ENCODE measurements at regions not wholly inside any gene's neighbourhood (a gene's known extent, or its start where the extent isn't known, plus 50 kb on each side); places are given as distances from the start of the nearest gene placed in this dataset.

- no peak for DNase-seq
These were observed 50.2 kb upstream of the LRP8 start for GRCh38 chr1:53378061-53378460.

DNA sequence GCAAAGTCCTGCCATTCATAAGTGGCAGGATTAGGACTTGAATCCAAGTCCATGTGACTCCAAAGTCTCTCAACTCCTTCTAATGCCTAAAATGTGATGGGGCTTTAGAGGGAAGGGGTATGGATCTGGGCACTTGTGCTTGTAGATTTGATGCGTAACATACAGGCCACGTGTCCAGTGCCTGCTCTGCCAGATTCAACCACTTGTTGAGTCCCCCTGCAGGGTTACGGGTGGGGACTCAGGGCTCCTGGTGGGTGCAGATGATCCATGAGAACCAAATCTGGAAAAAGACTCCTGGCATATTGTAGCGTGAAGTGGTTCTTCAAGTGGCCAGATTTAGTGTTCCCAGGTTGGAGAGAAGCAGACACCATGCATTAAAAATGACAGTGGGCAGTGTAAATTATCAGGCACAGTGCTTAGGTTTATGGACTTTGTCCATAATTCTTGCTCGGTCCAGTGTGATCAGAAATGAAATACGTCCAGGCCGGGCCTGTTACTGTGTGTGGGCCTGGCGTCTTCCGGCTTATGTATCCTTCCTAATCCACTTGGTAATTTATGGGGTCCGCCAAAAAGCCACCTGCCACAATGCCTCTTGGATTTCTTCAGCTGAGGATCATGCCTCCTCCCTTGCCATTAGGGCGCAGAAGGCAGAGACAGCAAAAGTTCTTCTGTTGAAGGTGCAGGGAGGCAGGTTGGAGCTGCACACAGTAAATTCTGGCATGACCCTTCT, 51.2 kb upstream of the LRP8 start:
- DNase-seq: no peak

- no peak for DNase-seq
These were observed 51.8 kb upstream of the LRP8 start for GRCh38 chr1:53379662-53380002.

DNA sequence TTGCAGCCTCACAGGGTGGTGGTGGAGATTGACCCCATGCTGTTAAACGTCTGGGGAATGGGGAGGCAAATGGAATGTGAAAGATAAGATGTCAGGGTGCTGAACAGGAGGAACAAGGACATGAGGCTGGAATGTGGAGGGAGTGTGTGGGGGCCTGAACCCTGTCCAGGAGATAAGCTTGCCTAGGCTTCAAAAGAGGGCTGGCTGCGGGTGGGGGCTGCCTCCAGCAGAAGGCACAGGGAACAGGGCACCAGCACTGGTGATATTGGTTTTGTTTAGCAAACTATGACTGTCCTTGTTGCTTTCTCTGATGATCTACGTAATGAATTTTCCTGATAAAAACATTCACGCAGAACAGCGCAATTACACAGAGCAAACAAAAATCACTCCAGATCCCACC, 52.4 kb upstream of the LRP8 start:
- no peak for DNase-seq

DNA sequence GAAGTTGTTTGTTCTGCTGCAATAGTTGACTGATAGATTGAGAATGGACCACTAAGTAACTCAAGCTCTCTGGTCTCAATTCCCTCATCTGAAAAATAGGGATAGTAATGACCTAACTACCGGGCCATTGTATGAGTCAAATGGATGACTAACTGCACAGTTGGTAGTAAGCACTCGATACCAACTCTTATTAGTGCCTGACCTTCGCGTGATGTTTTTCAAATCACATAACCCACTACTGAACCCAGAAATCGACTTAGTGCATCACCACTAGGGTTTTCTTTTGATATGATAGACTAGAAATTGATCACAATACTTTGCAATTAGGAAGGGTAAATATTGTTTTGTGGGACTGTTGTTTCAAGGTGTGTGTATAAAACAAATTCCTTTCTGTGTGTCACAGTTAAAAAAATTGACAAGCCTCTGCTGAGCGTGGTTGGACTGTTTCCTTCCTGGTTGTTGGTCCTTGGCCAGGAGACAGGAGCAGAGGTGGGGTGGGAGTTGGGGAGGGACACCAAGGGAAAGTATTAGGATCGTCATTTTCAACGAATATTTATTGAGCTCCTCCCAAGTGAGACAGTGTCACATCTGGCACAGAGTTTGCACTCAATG, 54.0 kb upstream of the LRP8 start:
- DNase-seq: no peak

GRCh38 chr1:53383136-53383870, 55.4 kb upstream of the LRP8 start:
- no peak for DNase-seq

DNA sequence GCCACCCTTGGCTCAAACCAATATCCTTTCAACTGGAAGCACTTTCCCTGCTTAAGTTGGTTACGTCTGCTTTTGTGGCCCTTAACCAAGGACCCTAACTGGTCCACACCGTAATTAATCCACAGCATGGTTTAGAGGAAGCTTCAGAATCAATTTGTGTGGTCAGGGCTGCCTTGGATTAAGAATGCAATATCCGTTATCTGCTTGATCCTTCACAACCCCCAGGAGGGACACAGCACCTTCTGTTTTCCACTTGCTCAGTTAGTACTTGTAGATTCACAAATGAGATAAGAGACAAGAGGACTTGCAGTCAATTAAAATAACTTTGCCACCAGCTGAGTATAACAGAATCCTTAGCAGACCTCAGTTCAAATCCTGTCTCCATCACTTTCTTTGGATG, 56.9 kb upstream of the LRP8 start:
- DNase-seq: no peak

DNA sequence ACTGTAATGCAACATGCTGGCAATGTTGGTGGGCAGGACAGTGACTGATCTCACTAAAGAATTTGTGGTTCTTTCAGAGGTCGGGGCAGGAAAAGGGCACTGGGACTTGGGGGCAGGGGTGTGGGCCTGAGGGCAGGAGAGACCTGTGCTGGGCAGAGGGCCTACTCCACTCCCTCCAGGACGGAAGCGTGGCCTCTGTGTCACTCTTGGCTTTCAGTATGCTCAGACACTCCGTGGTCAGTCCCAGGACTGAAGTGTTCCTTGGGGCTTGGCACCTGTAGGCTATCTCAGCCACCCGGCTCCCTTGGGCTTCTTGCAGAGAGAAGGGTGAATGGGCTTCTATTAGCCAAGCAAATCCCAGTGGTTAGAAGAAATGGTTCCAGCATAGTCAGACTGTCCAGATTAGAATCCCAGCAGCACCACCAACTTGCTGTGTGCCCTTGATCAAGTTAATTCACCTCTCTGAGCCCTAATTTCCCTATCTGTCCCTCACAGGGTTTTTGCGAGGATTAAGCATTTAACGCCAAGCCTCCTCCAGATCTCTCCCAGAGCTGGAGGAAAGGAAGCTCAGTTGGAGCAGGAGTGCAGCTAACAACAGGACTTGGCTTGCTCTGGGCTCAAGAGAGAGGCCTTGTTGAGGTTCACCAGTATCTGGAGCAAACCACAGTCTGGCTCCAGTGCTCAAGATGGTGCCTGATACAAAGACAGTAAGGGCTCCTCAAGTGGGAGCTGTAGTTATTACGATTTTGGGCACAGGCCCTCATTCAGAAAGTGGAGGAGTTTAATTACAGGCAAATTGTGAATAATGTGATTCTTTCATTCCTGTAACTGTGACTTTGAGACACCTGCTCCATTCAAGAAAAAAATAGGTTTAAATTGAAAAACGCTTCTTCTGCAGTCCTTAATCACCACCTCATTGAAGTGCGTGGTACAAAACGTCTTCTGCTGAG, 57.7 kb upstream of the LRP8 start:
- no peak for DNase-seq

- DNase-seq: no peak
These were observed 61.1 kb upstream of the LRP8 start for GRCh38 chr1:53388963-53389362.

DNA sequence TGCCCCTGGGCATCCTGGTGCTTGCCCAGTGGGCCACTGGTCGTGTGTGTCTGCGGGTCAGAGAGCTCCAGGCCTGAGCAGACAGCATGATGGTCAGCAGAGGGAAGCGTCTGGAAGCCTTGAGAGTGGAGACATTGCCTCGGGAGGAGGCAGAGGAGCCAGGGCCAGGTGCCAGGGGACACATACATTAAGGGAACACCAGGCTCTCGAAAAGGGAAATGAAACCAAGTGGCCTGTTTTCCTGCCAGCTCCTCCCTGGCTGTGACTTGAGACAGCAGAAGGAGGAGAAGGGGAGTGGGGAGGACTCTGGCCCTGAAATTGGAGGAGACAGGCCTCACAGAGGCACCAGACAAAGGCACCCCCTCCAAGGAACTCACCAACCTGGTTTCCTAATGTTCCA, 62.4 kb upstream of the LRP8 start:
- DNase-seq: no peak

DNA sequence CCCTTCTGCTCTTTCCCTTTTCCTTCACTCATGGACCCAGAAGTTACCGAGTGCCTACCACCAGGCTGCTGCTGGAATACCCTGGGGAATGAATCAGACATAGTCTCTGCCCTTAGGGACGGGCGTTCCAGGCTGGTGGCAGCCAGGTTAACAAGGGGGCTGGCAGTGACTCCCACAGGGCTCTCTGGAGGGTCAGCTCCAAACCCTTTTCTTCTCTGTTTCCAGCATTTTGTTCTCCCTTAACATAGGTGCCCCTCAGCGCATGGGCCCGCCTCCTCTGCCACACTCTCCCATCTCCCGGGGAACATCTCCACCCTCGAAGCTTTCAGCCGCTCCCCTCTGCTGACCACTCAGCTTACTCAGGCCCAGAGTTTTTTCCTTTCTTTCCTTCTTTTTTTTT, 62.9 kb upstream of the LRP8 start:
- no peak for DNase-seq

- no peak for DNase-seq
These were observed 63.4 kb upstream of the LRP8 start for GRCh38 chr1:53391296-53391695.

GRCh38 chr1:53391982-53392381, 64.1 kb upstream of the LRP8 start:
- no peak for DNase-seq

- no peak for DNase-seq
These were observed 64.6 kb upstream of the LRP8 start for GRCh38 chr1:53392460-53392859.

DNA sequence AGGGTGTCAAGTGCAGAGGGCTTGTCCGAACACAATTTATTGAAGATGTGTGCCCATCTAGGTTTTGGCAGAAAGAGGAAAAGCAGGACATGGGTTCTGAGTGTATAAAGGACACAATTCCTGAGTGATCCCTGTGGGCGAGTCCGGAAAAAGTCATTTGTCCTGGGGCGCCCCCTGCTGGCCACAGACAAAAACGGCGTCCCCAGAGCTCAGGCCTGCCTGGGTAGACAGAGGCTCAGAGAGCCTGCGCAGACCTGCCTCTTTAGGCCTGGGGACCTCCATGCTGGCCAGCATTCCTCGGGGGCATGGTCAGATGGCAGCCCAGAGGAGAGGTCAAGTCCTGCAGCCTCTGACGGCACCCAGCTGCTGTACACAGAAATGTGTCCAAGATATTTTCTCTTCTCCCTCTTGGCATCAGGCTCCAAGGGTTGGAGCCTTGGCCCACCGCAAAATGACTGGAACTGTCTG, 65.5 kb upstream of the LRP8 start:
- DNase-seq: peak; percentile 51 to 64

DNA sequence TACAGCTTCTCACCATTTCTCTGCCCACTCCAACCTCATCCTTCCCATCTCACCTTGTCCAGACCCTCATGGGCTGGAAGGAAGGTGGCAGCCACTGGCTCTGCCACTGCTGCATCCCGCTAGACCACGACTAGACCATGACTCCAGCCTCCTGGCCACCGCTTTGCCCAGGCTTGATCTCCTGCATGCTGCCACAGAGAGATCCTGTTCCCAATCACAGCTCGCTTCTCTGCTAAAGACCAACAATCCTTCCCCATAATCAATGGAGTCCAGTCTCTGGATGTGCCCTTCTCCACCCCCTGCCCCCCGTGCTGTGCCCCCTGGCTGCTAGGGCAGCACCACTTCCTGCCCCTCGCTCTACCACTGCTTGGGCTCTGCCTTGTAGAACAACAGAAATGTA, 64.9 kb upstream of the DMRTB1 start:
- no peak for DNase-seq

- no peak for DNase-seq
These were observed 63.5 kb upstream of the DMRTB1 start for GRCh38 chr1:53395671-53396215.

DNA sequence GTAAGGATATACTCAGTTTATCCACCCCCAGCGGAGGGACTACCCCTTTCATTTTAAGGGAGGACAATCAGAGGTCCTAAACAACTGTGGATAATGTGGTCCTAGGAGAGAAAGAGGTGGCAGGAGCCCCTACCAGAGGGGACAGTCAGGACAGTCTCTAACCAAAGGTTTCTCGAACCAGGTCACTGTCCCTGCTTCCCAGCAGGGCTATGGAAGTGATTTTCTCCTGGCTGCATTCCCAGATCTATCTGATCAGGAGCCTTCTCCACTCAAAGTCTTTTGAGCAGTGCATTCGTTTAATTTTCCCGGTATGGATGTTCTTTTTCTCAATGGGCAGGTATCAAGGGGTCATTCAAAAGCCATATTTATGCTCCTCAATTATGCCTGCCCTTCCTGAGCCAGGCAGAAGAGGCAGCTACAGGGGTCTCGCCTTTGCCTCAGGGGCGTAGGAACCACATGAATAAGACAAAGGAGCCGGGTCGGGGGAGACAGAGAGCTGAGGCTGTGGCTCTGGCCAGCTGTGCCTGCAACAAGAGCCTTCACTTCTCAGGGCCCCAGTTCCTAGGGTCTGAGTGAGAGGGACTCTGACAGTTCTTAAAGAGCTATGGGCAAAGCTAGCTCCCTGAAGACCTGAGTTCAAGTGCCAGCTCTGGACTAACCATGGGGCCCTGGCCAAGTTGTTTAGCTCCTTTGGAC, 62.5 kb upstream of the DMRTB1 start:
- DNase-seq: no peak

DNA sequence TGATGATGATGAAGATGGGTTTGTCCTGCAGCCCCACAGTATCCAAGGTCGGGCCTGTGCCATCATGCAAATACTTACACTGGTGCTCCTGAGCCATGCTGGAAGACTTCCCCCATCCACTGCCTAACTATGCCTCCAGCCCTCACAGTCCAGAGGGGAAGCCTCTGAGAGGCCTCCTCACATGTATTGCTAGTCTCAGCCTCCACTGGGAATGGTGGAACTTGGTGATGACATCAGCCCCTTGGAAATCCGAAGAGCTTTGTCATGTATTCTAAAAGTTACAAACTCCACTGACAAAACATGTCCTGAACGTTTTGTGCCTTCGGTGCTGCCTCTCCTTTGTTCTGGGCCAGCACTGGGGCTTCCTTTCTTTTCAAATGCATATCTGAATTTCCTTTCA, 61.1 kb upstream of the DMRTB1 start:
- no peak for DNase-seq

DNA sequence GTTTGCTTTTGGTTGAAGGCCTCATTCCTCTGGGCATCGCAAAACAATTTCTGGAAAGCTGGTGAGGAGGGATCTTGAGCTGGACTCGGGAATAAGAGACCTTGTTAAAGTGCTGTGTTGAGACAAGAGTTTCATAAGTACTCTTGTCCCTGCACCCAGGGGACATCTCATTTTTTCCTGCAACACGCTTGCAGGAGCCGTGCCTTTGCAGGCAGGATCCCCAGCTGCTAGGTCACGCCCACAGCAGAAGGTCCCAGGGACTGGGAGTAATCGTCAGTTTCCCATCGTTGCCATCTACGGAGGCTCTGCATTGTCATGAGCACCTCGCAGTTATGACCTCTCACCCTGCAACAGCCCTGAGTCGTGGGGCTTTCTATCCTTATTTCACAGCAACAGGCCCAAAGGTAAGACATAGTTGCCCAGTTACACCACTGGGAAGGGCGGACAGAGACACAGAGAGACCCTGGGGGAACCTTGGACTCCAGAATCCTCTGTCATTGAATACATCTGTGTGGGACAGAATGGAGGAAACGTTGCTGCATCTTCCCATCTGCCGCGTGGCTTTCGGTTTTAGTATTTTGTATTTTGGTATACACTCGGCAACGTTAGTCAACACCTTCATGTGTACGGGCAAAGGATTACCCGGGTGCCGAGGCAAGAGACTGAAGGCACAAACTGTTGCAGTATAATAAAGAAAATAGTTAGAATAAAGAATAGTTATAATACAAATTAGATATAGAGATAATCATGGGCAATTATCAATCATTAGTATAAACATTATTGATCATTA, 60.4 kb upstream of the DMRTB1 start:
- DNase-seq: no peak
